DMS153 (cell line): ENCODE measurements at regions not wholly inside any gene's neighbourhood (a gene's known extent, or its start where the extent isn't known, plus 50 kb on each side); places are given as distances from the start of the nearest gene placed in this dataset.

ENCODE experiments used
- DNase-seq: peaks from one replicate; lab custom pipeline; 2025; lab: John Stamatoyannopoulos, UW

DNA sequence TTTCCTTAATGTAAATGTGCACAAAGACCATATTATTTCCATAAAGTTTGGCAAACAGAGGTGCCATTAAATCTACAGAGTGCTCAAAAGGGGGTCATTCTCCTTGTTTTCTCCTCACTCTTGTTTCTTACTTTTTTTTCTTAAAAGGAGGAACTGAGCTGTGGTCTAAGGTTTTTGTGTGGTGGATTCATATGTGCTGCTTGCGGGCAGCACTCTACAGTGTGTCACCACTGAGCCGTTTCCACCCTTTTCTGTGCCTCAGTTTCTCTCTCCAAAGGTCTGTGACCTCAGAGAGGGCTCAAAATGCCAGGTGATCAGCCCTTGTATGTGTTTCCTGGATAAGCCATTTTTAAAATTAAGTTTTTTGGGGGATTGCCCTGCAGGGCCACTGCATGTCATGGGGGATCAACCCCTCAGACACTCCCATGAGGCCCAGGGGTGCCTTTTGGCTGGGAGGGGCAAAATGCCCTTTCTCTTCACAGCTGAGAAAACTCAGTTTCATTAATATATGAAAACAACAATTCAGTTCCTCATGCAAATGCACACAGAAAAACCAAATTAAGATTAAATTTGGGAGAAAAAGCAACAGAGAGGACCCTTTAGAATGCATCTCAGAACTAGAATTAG lies 56.9 kb upstream of the VOPP1 start:
- no peak for DNase-seq

DNA sequence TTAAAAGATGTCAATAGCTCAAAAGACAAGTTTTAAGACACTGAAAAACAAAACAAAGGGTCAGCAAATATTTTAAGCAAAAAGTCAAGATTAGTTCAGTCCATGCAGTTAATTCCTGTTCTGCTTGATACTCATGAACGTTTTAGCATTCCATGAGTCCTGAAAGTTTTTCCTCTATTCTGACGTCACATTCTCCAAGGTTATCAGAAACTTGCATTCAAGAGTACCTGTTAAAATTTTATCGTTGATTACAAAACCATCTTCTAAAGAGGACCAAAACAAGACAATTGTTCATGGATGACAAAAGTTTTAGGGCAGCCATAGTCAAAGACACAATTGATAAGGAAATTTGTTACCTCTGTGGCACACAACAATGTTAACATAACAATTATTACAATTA lies 52.5 kb upstream of the VOPP1 start:
- DNase-seq: no peak

DNA sequence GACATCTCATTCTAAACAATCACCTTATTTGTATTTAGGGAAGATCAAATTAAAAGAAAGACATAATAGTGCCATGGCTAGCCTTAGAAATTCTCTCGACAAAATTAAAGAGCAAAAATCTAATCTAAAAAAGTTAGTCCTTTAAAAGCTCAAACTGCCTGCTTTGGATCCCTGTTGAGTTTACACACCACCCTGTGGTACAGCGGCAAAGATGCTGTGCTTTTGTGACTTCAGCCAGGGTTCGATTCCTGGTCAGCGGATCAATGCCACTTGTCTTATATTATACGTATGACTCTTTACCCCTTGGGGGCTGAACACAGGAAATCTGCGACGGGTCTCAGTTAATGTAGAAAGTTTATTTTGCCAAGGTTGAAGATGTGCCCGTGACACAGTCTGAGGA lies 51.3 kb upstream of the VOPP1 start:
- no peak for DNase-seq

DNA sequence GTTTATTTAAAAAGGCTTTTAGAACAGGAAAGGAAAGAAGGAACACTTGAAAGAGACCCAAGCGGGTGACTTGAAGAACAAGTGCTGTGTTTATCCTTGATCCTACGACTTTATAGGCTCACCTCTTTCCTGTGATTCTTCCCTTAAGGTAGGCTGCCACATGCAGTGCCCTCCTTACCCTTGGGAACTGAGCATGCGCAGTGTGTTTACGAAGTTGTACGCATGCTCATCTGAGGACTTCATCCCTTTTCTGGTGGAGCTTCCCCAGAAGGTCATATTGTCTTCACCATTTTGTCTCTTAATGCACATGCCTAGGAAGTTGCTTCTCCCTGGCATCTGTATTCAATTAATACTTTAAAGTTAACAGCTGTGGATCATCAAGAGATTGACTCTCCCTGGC lies 49.9 kb upstream of the VOPP1 start:
- no peak for DNase-seq
